ENCODE measurements at regions not wholly inside any gene's neighbourhood (a gene's known extent, or its start where the extent isn't known, plus 50 kb on each side); places are given as distances from the start of the nearest gene placed in this dataset.

- intact Hi-C loops (cut with micrococcal nuclease), result no loop called here
Measured at GRCh38 chr10:4691301-4691700, 134.7 kb upstream of the AKR1E2 start.

GRCh38 chr10:4688601-4689000, 137.4 kb upstream of the AKR1E2 start:
- intact Hi-C loops (cut with micrococcal nuclease), result no loop called here

- intact Hi-C loops (cut with micrococcal nuclease), result no loop called here
Measured at GRCh38 chr10:4688168-4688567, 137.8 kb upstream of the AKR1E2 start.

GRCh38 chr10:4687397-4687796, 138.6 kb upstream of the AKR1E2 start:
- intact Hi-C loops (cut with micrococcal nuclease), result no loop called here

GRCh38 chr10:4686644-4686996, 139.4 kb upstream of the AKR1E2 start:
- intact Hi-C loops (cut with micrococcal nuclease), result no loop called here

- intact Hi-C loops (cut with micrococcal nuclease), result no loop called here
Measured at GRCh38 chr10:4685904-4686643, 139.9 kb upstream of the AKR1E2 start.

GRCh38 chr10:4685491-4685890, 140.5 kb upstream of the AKR1E2 start:
- intact Hi-C loops (cut with micrococcal nuclease), result no loop called here

GRCh38 chr10:4684434-4684833, 141.6 kb upstream of the AKR1E2 start:
- intact Hi-C loops (cut with micrococcal nuclease), result no loop called here

- intact Hi-C loops (cut with micrococcal nuclease), result no loop called here
Measured at GRCh38 chr10:4683838-4684237, 142.2 kb upstream of the AKR1E2 start.

- intact Hi-C loops (cut with micrococcal nuclease), result no loop called here
Measured at GRCh38 chr10:4683137-4683536, 142.9 kb upstream of the AKR1E2 start.

- intact Hi-C loops (cut with micrococcal nuclease), result no loop called here
Measured at GRCh38 chr10:4678951-4679671, 146.9 kb upstream of the AKR1E2 start.

GRCh38 chr10:4678023-4678950, 147.7 kb upstream of the AKR1E2 start:
- intact Hi-C loops (cut with micrococcal nuclease), result no loop called here

GRCh38 chr10:4677296-4678021, 148.5 kb upstream of the AKR1E2 start:
- intact Hi-C loops (cut with micrococcal nuclease), result no loop called here

GRCh38 chr10:4676566-4676965, 149.4 kb upstream of the AKR1E2 start:
- intact Hi-C loops (cut with micrococcal nuclease), result no loop called here

GRCh38 chr10:4675808-4676207, 150.2 kb upstream of the AKR1E2 start:
- intact Hi-C loops (cut with micrococcal nuclease), result no loop called here

GRCh38 chr10:4673279-4674040, 152.5 kb upstream of the AKR1E2 start:
- intact Hi-C loops (cut with micrococcal nuclease), result no loop called here

GRCh38 chr10:4672201-4672600, 153.8 kb upstream of the AKR1E2 start:
- intact Hi-C loops (cut with micrococcal nuclease), result no loop called here

GRCh38 chr10:4671451-4672145, 154.4 kb upstream of the AKR1E2 start:
- intact Hi-C loops (cut with micrococcal nuclease), result no loop called here

GRCh38 chr10:4670737-4671136, 155.3 kb upstream of the AKR1E2 start:
- intact Hi-C loops (cut with micrococcal nuclease), result no loop called here

GRCh38 chr10:4669585-4669984, 156.4 kb upstream of the AKR1E2 start:
- intact Hi-C loops (cut with micrococcal nuclease), result no loop called here
